ENCODE measurements at regions not wholly inside any gene's neighbourhood (a gene's known extent, or its start where the extent isn't known, plus 50 kb on each side); places are given as distances from the start of the nearest gene placed in this dataset.

DNA sequence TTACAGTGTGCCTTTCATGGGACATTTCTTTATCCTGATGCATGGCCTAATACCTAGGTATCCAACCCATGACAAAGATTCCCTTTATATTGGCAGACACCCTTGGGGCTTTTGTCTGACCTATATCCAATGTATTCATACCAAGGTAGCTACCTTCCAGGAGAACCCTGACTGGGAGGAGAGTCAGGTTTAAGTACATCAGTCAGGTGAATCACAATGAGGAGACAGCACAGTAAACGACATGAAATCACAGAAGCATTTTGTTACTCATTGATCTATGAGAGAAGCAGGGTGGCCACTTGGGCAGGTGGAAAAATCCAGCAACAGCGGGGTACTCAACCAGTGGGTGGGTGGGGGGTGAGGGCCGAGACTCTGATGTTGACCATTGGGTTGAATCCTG, 527.4 kb upstream of the ATXN8OS start (continued):
- no peak for TF ChIP-seq ZFP30 (CRISPR knock-in tag; IDR thresholded peaks at IDR 0.05)
- no peak for TF ChIP-seq ZNF8 (CRISPR knock-in tag; IDR thresholded peaks at IDR 0.05)

DNA sequence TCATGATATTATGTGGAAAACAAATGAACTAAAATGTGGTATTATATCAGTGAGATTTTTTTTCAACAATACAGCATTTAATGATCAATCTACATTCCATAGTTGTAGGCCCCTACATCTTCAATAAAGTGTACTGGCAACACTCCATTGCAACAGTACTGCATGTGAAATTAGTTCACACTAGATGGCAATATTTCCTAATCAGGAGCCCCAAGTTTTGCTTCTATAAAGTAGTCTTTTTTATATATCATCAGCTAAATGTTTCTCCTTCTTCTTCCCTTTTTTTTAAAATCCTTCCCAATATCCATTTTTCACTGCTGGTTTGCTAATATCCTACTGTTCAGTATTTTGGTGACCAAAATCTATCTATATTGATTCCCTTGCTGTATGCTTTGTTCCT, 528.3 kb upstream of the ATXN8OS start:
- ATAC-seq = peak; percentile 65

DNA sequence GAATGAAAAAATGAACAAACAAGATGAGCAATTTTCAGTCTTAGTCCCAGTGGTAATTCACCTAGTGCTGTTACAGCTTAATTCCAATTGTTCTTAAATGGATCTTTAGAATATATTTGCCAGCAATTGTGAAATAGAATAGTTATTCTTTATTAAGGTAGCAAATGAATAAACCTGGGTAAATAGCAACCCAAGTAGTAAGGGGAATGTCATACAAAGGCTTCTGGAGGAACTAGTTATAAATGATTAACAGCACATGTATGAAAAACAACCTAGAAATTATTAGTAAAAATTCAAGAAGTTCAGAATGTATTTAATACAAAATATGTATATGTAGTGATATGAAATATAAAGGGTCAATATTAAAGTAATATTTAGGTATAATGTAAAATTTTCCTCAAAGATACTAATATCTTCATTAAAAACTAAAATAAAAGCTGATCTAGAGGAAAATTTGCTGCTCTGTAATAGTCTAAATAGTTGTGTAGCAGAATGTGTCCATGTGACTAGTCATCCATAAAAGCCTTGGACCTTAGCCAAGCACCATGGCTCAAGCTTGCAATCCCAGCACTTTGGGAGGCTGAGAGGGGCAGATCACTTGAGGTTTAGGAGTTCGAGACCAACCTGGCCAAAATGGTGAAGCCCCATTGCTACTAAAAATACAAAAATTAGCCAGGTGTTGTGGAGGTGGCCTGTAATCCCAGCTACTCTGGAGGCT, 535.9 kb upstream of the ATXN8OS start:
- TF ChIP-seq ZNF8 (CRISPR knock-in tag; IDR thresholded peaks at IDR 0.05) (no peak), TSHZ2 (CRISPR knock-in tag; IDR thresholded peaks at IDR 0.05) (no peak), GLIS3 (CRISPR knock-in tag; IDR thresholded peaks at IDR 0.05) (no peak), ESRRG (CRISPR knock-in tag; IDR thresholded peaks at IDR 0.05) (no peak), OSR1 (CRISPR knock-in tag; IDR thresholded peaks at IDR 0.05) (no peak), ISL1 (CRISPR knock-in tag; IDR thresholded peaks at IDR 0.05) (no peak), ARNTL (CRISPR knock-in tag; IDR thresholded peaks at IDR 0.05; ENCODE audit: borderline replicate concordance, low read depth) (no peak)
- TF ChIP-seq, protein P1, sequence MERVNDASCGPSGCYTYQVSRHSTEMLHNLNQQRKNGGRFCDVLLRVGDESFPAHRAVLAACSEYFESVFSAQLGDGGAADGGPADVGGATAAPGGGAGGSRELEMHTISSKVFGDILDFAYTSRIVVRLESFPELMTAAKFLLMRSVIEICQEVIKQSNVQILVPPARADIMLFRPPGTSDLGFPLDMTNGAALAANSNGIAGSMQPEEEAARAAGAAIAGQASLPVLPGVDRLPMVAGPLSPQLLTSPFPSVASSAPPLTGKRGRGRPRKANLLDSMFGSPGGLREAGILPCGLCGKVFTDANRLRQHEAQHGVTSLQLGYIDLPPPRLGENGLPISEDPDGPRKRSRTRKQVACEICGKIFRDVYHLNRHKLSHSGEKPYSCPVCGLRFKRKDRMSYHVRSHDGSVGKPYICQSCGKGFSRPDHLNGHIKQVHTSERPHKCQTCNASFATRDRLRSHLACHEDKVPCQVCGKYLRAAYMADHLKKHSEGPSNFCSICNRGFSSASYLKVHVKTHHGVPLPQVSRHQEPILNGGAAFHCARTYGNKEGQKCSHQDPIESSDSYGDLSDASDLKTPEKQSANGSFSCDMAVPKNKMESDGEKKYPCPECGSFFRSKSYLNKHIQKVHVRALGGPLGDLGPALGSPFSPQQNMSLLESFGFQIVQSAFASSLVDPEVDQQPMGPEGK (CRISPR knock-in tag; IDR thresholded peaks at IDR 0.05; ENCODE audit: borderline replicate concordance) = no peak
- no peak for ATAC-seq

More for the DNA sequence above, 528.3 kb upstream of the ATXN8OS start:
- TF ChIP-seq CSDC2 (CRISPR knock-in tag; IDR thresholded peaks at IDR 0.05) (no peak), OSR1 (CRISPR knock-in tag; IDR thresholded peaks at IDR 0.05) (no peak), ZC3H10 (CRISPR knock-in tag; IDR thresholded peaks at IDR 0.05) (no peak), ESRRG (CRISPR knock-in tag; IDR thresholded peaks at IDR 0.05) (no peak), RARB (CRISPR knock-in tag; IDR thresholded peaks at IDR 0.05) (no peak), TOX (CRISPR knock-in tag; IDR thresholded peaks at IDR 0.05; ENCODE audit: borderline replicate concordance) (no peak), PPARA (CRISPR knock-in tag; IDR thresholded peaks at IDR 0.05; ENCODE audit: borderline replicate concordance) (no peak), TCF4 (CRISPR knock-in tag; IDR thresholded peaks at IDR 0.05; ENCODE audit: borderline replicate concordance) (no peak), ZFP3 (CRISPR knock-in tag; IDR thresholded peaks at IDR 0.05) (no peak), ZNF70 (CRISPR knock-in tag; IDR thresholded peaks at IDR 0.05) (no peak), ISL1 (CRISPR knock-in tag; IDR thresholded peaks at IDR 0.05) (no peak), ZNF8 (CRISPR knock-in tag; IDR thresholded peaks at IDR 0.05) (no peak), ARNTL (CRISPR knock-in tag; IDR thresholded peaks at IDR 0.05; ENCODE audit: borderline replicate concordance, low read depth) (no peak)
- TF ChIP-seq, protein P2, sequence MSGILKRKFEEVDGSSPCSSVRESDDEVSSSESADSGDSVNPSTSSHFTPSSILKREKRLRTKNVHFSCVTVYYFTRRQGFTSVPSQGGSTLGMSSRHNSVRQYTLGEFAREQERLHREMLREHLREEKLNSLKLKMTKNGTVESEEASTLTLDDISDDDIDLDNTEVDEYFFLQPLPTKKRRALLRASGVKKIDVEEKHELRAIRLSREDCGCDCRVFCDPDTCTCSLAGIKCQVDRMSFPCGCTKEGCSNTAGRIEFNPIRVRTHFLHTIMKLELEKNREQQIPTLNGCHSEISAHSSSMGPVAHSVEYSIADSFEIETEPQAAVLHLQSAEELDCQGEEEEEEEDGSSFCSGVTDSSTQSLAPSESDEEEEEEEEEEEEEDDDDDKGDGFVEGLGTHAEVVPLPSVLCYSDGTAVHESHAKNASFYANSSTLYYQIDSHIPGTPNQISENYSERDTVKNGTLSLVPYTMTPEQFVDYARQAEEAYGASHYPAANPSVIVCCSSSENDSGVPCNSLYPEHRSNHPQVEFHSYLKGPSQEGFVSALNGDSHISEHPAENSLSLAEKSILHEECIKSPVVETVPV (CRISPR knock-in tag; IDR thresholded peaks at IDR 0.05) = no peak
- TF ChIP-seq, protein P1 (CRISPR knock-in tag; IDR thresholded peaks at IDR 0.05; ENCODE audit: borderline replicate concordance) = no peak

DNA sequence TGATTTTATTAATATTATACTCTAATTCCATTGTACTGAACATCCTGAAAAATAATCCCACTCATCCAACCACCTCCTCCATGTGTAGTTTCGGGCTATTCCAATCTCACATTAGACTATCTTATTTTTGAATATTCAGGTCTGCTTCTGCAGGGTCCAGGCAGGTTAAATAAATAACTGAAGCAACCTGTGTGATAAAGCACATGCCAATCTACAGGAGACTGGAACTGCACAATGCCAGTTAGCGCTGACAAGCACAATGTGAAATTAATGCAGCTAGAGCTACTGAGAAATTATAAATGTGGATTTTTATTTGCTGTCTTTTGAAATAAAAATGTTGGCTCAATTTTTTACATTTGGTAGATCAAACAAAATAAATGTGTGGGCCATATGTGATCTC, 540.1 kb upstream of the ATXN8OS start:
- ATAC-seq = no peak
- TF ChIP-seq RARB (CRISPR knock-in tag; IDR thresholded peaks at IDR 0.05) = no peak
